Heart left ventricle (tissue), 16 donors: ENCODE measurements at regions not wholly inside any gene's neighbourhood (a gene's known extent, or its start where the extent isn't known, plus 50 kb on each side); places are given as distances from the start of the nearest gene placed in this dataset.

Experiments used
- ATAC-seq, 4 donors: fragments of 200-7000 bp; cut with Tn5 transposase; one replicate each; pipeline ENCODE4 v1.9.1; 2020 to 2022; ENCODE audit warnings: moderate library complexity in 4 of 4, mild to moderate bottlenecking in 3 of 4, moderate number of reproducible peaks in 1 of 4
- DNase-seq, 5 donors: peaks; one replicate each; pipeline ENCODE4 v3.0.0-alpha.2; 2020
- H3K27ac ChIP-seq, 12 donors: fragments of 200-600 bp; sonication (generic) in 4 of 12; one replicate each; pipeline versions ENCODE4 v1.5.0 to v1.8.0; 2016 to 2022; ENCODE audit warnings: mild to moderate bottlenecking in 2 of 12
- H3K27me3 ChIP-seq, 9 donors: fragments of 200-600 bp; sonication (generic) in 2 of 9; one replicate each; pipeline versions ENCODE4 v1.5.1 to v1.8.0; 2016 to 2022; ENCODE audit warnings: mild to moderate bottlenecking in 3 of 9
- H3K36me3 ChIP-seq, 9 donors: fragments of 200-600 bp; sonication (generic) in 2 of 9; one replicate each; pipeline versions ENCODE4 v1.5.0 to v1.8.0; 2018 to 2022; ENCODE audit warnings: mild to moderate bottlenecking in 2 of 9
- H3K4me1 ChIP-seq, 12 donors: fragments of 200-600 bp; sonication (generic) in 4 of 12; one replicate each; pipeline versions ENCODE4 v1.5.0 to v1.8.0; 2016 to 2022; ENCODE audit warnings: mild to moderate bottlenecking in 3 of 12
- H3K4me3 ChIP-seq, 12 donors: fragments of 200-600 bp; sonication (generic) in 4 of 12; one replicate each; pipeline versions ENCODE4 v1.5.0 to v1.8.0; 2017 to 2022; ENCODE audit warnings: mild to moderate bottlenecking in 9 of 12, moderate library complexity in 4 of 12
- H3K9me3 ChIP-seq, 12 donors: fragments of 200-600 bp; sonication (generic) in 4 of 12; one replicate each; pipeline versions ENCODE4 v1.5.0 to v1.8.0; 2016 to 2022; ENCODE audit warnings: mild to moderate bottlenecking in 1 of 12
- CTCF ChIP-seq, 12 donors: fragments of 200-600 bp; sonication (generic) in 4 of 12; IDR thresholded peaks; one replicate each; pipeline versions ENCODE4 v1.5.0 to v1.8.0; 2018 to 2022; ENCODE audit warnings: antibody characterized with exemption in 12 of 12, mild to moderate bottlenecking in 5 of 12
- POLR2A ChIP-seq, 2 donors: fragments of 450-650 bp; IDR thresholded peaks; one replicate each; pipeline ENCODE4 v1.6.1; 2017; ENCODE audit warnings: antibody characterized with exemption in 2 of 2, mild to moderate bottlenecking in 2 of 2, moderate library complexity in 2 of 2
- WGBS, 4 donors: extraction: QIAGEN DNeasy Blood & Tissue Kit in 2 of 4; methylation state at CpG; one replicate each; pipeline versions ENCODE4 v1.1.5 to v1.1.7; 2013 to 2018; 5-methylcytosine and 5-hydroxymethylcytosine counted together
- intact Hi-C, 10 donors: fragments of 100-400 bp; cut with DNase I; formaldehyde crosslinking; loops; one replicate each; pipeline versions ENCODE4 v1.11.1 to v1.14.2; 2022
- donor health status: ischemic (EF 13 %, LVEDD 7.1; RV severe dilation, severe dysfunction).
- donor health status: healthy with polysubstance abuse.
- donor health status: DM: no; HTN: yes; CAD: no.
- donor health status: DM: no; HTN: no; CAD: no.
- donor health status: ischemic (EF 25% LVEDD 6.9; RV normal size, moderate dysfunction).
- donor health status: ischemic (EF 25% LVEDD 5.7; RV mildly dilated, moderate dysfunction).
- donor health status: healthy.
- donor health status: DM: yes; HTN: yes; CAD: no.
- donor health status: ischemic (EF 35%, LVEDD 5.7; RV mildly dilated, moderate dysfunction).
- donor health status: nonischemic (EF 11% LVEDD 7.7; RV severe dilation, severe dysfunction).
- donor health status: DM: yes; HTN: yes; CAD: no.
- donor health status: PGD.
- donor health status: ischemic (EF 29% LVEDD 5.4; RV normal size, mild dysfunction).
- donor health status: nonischemic (EF 23%, LVEDD 6.1; RV moderate dilation, normal function).

- H3K4me3 ChIP-seq, result no peak overlapping the region
- no peaks in the 10 kb centered on the region for H3K36me3 ChIP-seq
- ATAC-seq (no peak), DNase-seq (no peak)
- intact Hi-C loops, result no loop called here
- H3K4me1 ChIP-seq, result no peaks in the 10 kb centered on the region
- no peak overlapping the region for H3K27ac ChIP-seq
- 84 to 96% (median 94%) methylated on average over 3 of the region's 3 CpGs for WGBS, 4 donors
- H3K27me3 ChIP-seq, result no peaks in the 10 kb centered on the region
- TF ChIP-seq POLR2A (IDR thresholded peaks at IDR 0.05) (no peak), CTCF (IDR thresholded peaks at IDR 0.05) (no peak)
- H3K9me3 ChIP-seq, result peaks cover 0 to 4% (median 0%) of the 10 kb centered on the region in 12 donors
These were observed 527.0 kb upstream of the TUSC1 start for GRCh38 chr9:26205261-26205660.

- Histone ChIP-seq H3K9me3 (peaks cover 0 to 47% (median 7%) of the 10 kb centered on the region in 12 donors), H3K4me3 (no peak overlapping the region), H3K4me1 (no peaks in the 10 kb centered on the region), H3K27me3 (no peaks in the 10 kb centered on the region), H3K27ac (no peak overlapping the region), H3K36me3 (no peaks in the 10 kb centered on the region)
- WGBS, 4 donors, result 75 to 86% (median 79%) methylated on average over 2 of the region's 2 CpGs
- intact Hi-C loops, result loop anchor here in 1 of 10 donors (2.0 kb wide), 1 partner anchor 20 kb away; no protein-coding TSS in a partner anchor
- ATAC-seq, result no peak
- TF ChIP-seq CTCF (IDR thresholded peaks at IDR 0.05), result no peak
- TF ChIP-seq POLR2A (IDR thresholded peaks at IDR 0.05), result no peak
- DNase-seq, result no peak
These were observed 515.0 kb upstream of the TUSC1 start for GRCh38 chr9:26193237-26193636.

GRCh38 chr9:26191711-26192110 is 513.5 kb upstream of the TUSC1 start:
- Histone ChIP-seq H3K36me3 (no peaks in the 10 kb centered on the region), H3K9me3 (peaks cover 0 to 58% (median 7%) of the 10 kb centered on the region in 12 donors), H3K4me1 (no peaks in the 10 kb centered on the region), H3K27ac (no peak overlapping the region), H3K4me3 (no peak overlapping the region), H3K27me3 (no peaks in the 10 kb centered on the region)
- no peak for DNase-seq
- TF ChIP-seq CTCF (IDR thresholded peaks at IDR 0.05) (no peak), POLR2A (IDR thresholded peaks at IDR 0.05) (no peak)
- intact Hi-C loops, result loop anchor here in 1 of 10 donors (2.0 kb wide), 1 partner anchor 21 kb away; no protein-coding TSS in a partner anchor
- 0 to 100% (median 33%) methylated on average over 1 of the region's 1 CpG for WGBS, 4 donors
- ATAC-seq, result no peak

GRCh38 chr9:26181836-26182235 is 503.6 kb upstream of the TUSC1 start:
- Histone ChIP-seq H3K9me3 (peaks cover 0 to 7% (median 0%) of the 10 kb centered on the region in 12 donors), H3K4me1 (no peaks in the 10 kb centered on the region), H3K27ac (no peak overlapping the region), H3K4me3 (no peak overlapping the region), H3K36me3 (no peaks in the 10 kb centered on the region), H3K27me3 (no peaks in the 10 kb centered on the region)
- ATAC-seq (no peak), DNase-seq (no peak)
- intact Hi-C loops, result no loop called here
- no peak for TF ChIP-seq POLR2A (IDR thresholded peaks at IDR 0.05)
- TF ChIP-seq CTCF (IDR thresholded peaks at IDR 0.05), result no peak
- WGBS, 4 donors, result 35 to 57% (median 48%) methylated on average over 2 of the region's 2 CpGs
